T-helper 2 cell treated with Interferon-gamma antibody and Interleukin-4, amounts not matched to agents 100 ng/mL and 5 ng/mL, for 36 hours (primary cell): ENCODE measurements at regions not wholly inside any gene's neighbourhood (a gene's known extent, or its start where the extent isn't known, plus 50 kb on each side); places are given as distances from the start of the nearest gene placed in this dataset.

Source experiments
- intact Hi-C: fragments of 100-400 bp; cut with micrococcal nuclease; formaldehyde crosslinking; loops from one replicate; pipeline ENCODE4 v1.15.1; 2023

GRCh38 chr20:61170496-61171320, 81.4 kb upstream of the CDH4 start:
- intact Hi-C loops, result no loop called here

- intact Hi-C loops, result no loop called here
These were observed 78.8 kb upstream of the CDH4 start for GRCh38 chr20:61173267-61173666.

- intact Hi-C loops, result no loop called here
These were observed 77.9 kb upstream of the CDH4 start for GRCh38 chr20:61173961-61174725.

GRCh38 chr20:61176874-61177273, 75.2 kb upstream of the CDH4 start:
- intact Hi-C loops, result no loop called here

GRCh38 chr20:61178551-61179071, 73.5 kb upstream of the CDH4 start:
- intact Hi-C loops, result no loop called here

- intact Hi-C loops, result no loop called here
These were observed 67.9 kb upstream of the CDH4 start for GRCh38 chr20:61184194-61184593.

GRCh38 chr20:61185181-61185580, 66.9 kb upstream of the CDH4 start:
- intact Hi-C loops, result no loop called here

- intact Hi-C loops, result no loop called here
These were observed 66.0 kb upstream of the CDH4 start for GRCh38 chr20:61185841-61186601.

GRCh38 chr20:61186771-61187472, 65.1 kb upstream of the CDH4 start:
- intact Hi-C loops, result no loop called here

GRCh38 chr20:61189534-61189933, 62.5 kb upstream of the CDH4 start:
- intact Hi-C loops, result no loop called here

GRCh38 chr20:61191096-61191495, 61.0 kb upstream of the CDH4 start:
- intact Hi-C loops, result no loop called here

GRCh38 chr20:61192337-61192950, 59.6 kb upstream of the CDH4 start:
- intact Hi-C loops, result no loop called here

- intact Hi-C loops, result no loop called here
These were observed 58.9 kb upstream of the CDH4 start for GRCh38 chr20:61193164-61193563.
